Germinal center (tissue), 1 donor: ENCODE measurements at regions not wholly inside any gene's neighbourhood (a gene's known extent, or its start where the extent isn't known, plus 50 kb on each side); places are given as distances from the start of the nearest gene placed in this dataset.

Experiments
- DNase-seq: peaks from one replicate; pipeline ENCODE4 v3.0.0; 2012; ENCODE audit warnings: mixed read lengths, low spot score

- DNase-seq, result no peak
These were observed 229.6 kb upstream of the BLID start for GRCh38 chr11:122345586-122345985.

- DNase-seq, result no peak
These were observed 228.2 kb upstream of the BLID start for GRCh38 chr11:122344215-122344614.

GRCh38 chr11:122343210-122343609 is 227.2 kb upstream of the BLID start:
- no peak for DNase-seq

- DNase-seq, result no peak
These were observed 226.2 kb upstream of the BLID start for GRCh38 chr11:122342089-122342744.

GRCh38 chr11:122341477-122341876 is 225.5 kb upstream of the BLID start:
- DNase-seq, result no peak

GRCh38 chr11:122340607-122341290 is 224.7 kb upstream of the BLID start:
- DNase-seq, result no peak

- no peak for DNase-seq
These were observed 223.5 kb upstream of the BLID start for GRCh38 chr11:122339436-122340060.

GRCh38 chr11:122337704-122338103 is 221.7 kb upstream of the BLID start:
- DNase-seq, result no peak

GRCh38 chr11:122337241-122337640 is 221.2 kb upstream of the BLID start:
- DNase-seq, result no peak

GRCh38 chr11:122336706-122337105 is 220.7 kb upstream of the BLID start:
- DNase-seq, result no peak

- DNase-seq, result no peak
These were observed 218.7 kb upstream of the BLID start for GRCh38 chr11:122334546-122335339.

- DNase-seq, result no peak
These were observed 217.5 kb upstream of the BLID start for GRCh38 chr11:122333467-122333866.

GRCh38 chr11:122331079-122331478 is 215.1 kb upstream of the BLID start:
- no peak for DNase-seq

- no peak for DNase-seq
These were observed 214.4 kb upstream of the BLID start for GRCh38 chr11:122330279-122330965.

- no peak for DNase-seq
These were observed 211.5 kb upstream of the BLID start for GRCh38 chr11:122327528-122327927.

- DNase-seq, result no peak
These were observed 207.9 kb upstream of the BLID start for GRCh38 chr11:122323754-122324421.

GRCh38 chr11:122322329-122322728 is 206.3 kb upstream of the BLID start:
- DNase-seq, result no peak

GRCh38 chr11:122320671-122321070 is 204.7 kb upstream of the BLID start:
- no peak for DNase-seq

GRCh38 chr11:122319691-122320620 is 203.9 kb upstream of the BLID start:
- DNase-seq, result no peak

- DNase-seq, result no peak
These were observed 203.1 kb upstream of the BLID start for GRCh38 chr11:122319085-122319484.
